PFSK-1 (cell line): ENCODE measurements at regions not wholly inside any gene's neighbourhood (a gene's known extent, or its start where the extent isn't known, plus 50 kb on each side); places are given as distances from the start of the nearest gene placed in this dataset.

Experiments
- POLR2AphosphoS5 ChIP-seq: IDR thresholded peaks from 2 replicates; pipeline ENCODE4 v1.6.1; 2012; ENCODE audit warnings: low read depth, mild to moderate bottlenecking, control low read depth, low read length, moderate library complexity
- SIN3A ChIP-seq: IDR thresholded peaks from 2 replicates; pipeline ENCODE4 v1.6.1; 2012; ENCODE audit warnings: mild to moderate bottlenecking, low read length, moderate library complexity, borderline replicate concordance; ENCODE audit not compliant: insufficient read depth
- TAF1 ChIP-seq: IDR thresholded peaks from 2 replicates; pipeline ENCODE4 v1.6.1; 2012; ENCODE audit warnings: low read length, control low read depth, borderline replicate concordance; ENCODE audit not compliant: insufficient read depth
- TF ChIP-seq, protein P1 (sequence below), 2 experiments: IDR thresholded peaks; 2 replicates each; pipeline versions ENCODE4 v1.6.1 to v1.8.0; 2011 to 2012; ENCODE audit warnings: low read depth in 2 of 2, low read length in 2 of 2, control low read depth in 1 of 2, inconsistent platforms in 1 of 2, mild to moderate bottlenecking in 1 of 2, moderate library complexity in 1 of 2; ENCODE audit not compliant: insufficient read depth in 1 of 2

- TF ChIP-seq POLR2AphosphoS5 (no peak), SIN3A (no peak), TAF1 (no peak)
- TF ChIP-seq, protein P1, sequence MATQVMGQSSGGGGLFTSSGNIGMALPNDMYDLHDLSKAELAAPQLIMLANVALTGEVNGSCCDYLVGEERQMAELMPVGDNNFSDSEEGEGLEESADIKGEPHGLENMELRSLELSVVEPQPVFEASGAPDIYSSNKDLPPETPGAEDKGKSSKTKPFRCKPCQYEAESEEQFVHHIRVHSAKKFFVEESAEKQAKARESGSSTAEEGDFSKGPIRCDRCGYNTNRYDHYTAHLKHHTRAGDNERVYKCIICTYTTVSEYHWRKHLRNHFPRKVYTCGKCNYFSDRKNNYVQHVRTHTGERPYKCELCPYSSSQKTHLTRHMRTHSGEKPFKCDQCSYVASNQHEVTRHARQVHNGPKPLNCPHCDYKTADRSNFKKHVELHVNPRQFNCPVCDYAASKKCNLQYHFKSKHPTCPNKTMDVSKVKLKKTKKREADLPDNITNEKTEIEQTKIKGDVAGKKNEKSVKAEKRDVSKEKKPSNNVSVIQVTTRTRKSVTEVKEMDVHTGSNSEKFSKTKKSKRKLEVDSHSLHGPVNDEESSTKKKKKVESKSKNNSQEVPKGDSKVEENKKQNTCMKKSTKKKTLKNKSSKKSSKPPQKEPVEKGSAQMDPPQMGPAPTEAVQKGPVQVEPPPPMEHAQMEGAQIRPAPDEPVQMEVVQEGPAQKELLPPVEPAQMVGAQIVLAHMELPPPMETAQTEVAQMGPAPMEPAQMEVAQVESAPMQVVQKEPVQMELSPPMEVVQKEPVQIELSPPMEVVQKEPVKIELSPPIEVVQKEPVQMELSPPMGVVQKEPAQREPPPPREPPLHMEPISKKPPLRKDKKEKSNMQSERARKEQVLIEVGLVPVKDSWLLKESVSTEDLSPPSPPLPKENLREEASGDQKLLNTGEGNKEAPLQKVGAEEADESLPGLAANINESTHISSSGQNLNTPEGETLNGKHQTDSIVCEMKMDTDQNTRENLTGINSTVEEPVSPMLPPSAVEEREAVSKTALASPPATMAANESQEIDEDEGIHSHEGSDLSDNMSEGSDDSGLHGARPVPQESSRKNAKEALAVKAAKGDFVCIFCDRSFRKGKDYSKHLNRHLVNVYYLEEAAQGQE (IDR thresholded peaks at IDR 0.05; ENCODE audit: insufficient read depth in 1 of 2, low read depth in 2 of 2, low read length in 2 of 2), result no peak
These were observed 73.8 kb upstream of the S1PR1 start for GRCh38 chr1:101162736-101163735.
